ENCODE measurements at regions not wholly inside any gene's neighbourhood (a gene's known extent, or its start where the extent isn't known, plus 50 kb on each side); places are given as distances from the start of the nearest gene placed in this dataset.

DNA sequence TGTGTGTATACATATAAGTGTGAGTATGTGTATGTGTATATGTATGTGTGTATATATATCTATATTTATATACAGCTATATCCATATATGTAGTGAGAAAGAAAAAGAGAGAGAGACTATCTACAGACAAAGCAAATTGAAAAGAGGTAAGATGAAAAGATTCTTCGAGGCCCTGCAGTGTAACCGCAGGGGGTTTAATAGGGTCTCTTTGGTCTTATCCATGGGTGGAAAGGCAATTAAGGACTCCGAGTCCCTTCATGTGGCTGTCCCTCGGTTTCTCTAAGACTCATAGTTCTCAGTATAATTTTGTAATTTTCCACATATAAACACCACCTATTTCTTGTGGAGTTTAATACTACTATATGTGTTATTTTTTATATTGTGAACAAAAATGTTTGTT lies 50.6 kb upstream of the JAZF1 start:
- Mint-ChIP-seq H3K27me3 (ENCODE audit: insufficient read depth, unreplicated experiment) (no peaks in the 10 kb centered on the region), H3K9me3 (ENCODE audit: unreplicated experiment) (no peaks in the 10 kb centered on the region), H3K27ac (ENCODE audit: low read depth, unreplicated experiment) (no peak overlapping the region), H3K4me1 (ENCODE audit: insufficient read depth, unreplicated experiment) (peaks cover 5% of the 10 kb centered on the region), H3K36me3 (ENCODE audit: insufficient read depth, unreplicated experiment) (no peaks in the 10 kb centered on the region), H3K4me3 (ENCODE audit: unreplicated experiment) (no peak overlapping the region)
- intact Hi-C loops (cut with micrococcal nuclease) = no loop called here
- BruUV-seq (replicated peaks) = no TSS peak
- ChIA-PET POLR2A (interaction anchor here (0.6 kb wide), 1 partner anchor 34 kb away, joined by 3 read pairs; no protein-coding TSS in a partner anchor), CTCF (interaction anchor here (0.7 kb wide), 1 partner anchor 410 kb away, joined by 5 read pairs; no protein-coding TSS in a partner anchor)
- TF ChIP-seq, protein P1, sequence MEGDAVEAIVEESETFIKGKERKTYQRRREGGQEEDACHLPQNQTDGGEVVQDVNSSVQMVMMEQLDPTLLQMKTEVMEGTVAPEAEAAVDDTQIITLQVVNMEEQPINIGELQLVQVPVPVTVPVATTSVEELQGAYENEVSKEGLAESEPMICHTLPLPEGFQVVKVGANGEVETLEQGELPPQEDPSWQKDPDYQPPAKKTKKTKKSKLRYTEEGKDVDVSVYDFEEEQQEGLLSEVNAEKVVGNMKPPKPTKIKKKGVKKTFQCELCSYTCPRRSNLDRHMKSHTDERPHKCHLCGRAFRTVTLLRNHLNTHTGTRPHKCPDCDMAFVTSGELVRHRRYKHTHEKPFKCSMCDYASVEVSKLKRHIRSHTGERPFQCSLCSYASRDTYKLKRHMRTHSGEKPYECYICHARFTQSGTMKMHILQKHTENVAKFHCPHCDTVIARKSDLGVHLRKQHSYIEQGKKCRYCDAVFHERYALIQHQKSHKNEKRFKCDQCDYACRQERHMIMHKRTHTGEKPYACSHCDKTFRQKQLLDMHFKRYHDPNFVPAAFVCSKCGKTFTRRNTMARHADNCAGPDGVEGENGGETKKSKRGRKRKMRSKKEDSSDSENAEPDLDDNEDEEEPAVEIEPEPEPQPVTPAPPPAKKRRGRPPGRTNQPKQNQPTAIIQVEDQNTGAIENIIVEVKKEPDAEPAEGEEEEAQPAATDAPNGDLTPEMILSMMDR (IDR thresholded peaks at IDR 0.05; ENCODE audit: unreplicated experiment) = no peak
- no peak for DNase-seq (ENCODE audit: unreplicated experiment)

DNA sequence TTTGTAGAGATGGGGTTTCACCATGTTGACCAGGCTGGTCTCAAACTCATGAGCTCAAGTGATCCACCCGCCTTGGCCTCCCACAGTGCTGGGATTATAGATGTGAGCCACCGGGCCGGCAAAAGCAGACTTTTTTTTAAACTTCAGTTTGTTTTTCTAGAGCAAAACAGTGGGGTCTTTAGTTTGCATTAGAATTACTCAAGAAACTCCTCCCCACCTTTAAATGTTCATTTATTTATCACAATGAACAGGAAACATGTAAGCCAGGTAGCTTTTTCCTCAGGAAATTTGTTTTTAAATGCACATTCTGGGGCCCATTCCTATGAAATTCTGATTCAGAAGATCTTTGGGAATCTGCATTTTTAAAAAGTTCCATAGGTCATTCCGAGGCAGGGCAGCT lies 56.0 kb upstream of the JAZF1 start:
- no peaks in the 10 kb centered on the region for H3K9me3 Mint-ChIP-seq (ENCODE audit: unreplicated experiment)
- POLR2A ChIA-PET = interaction anchor here (0.9 kb wide), 1 partner anchor 14 kb away, joined by 3 read pairs; no protein-coding TSS in a partner anchor

DNA sequence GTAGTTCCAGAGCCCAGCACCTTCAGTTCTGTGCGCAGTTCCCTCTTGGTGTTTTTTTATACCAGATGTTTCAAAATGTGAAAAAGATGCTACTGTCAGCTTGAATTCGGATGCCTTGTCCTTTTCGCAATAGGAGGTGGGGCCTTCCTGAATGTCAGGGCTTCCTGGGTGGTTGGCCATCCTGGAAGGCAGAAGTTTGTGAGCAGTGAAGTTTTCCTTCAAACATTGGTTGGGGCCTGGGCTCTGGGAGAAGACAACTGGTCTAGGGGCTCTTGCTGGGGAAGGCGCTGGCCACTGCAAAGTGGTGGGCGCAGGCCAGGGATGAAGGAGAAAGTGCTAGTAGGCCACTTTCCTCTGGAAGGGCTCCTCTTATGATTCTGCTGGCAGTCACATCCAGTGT lies 56.8 kb upstream of the JAZF1 start:
- BruUV-seq (replicated peaks) = no TSS peak
- no peaks in the 10 kb centered on the region for H3K9me3 Mint-ChIP-seq (ENCODE audit: unreplicated experiment)

More for the DNA sequence above, 56.0 kb upstream of the JAZF1 start:
- Mint-ChIP-seq H3K27ac (ENCODE audit: low read depth, unreplicated experiment) (no peak overlapping the region), H3K4me3 (ENCODE audit: unreplicated experiment) (no peak overlapping the region), H3K27me3 (ENCODE audit: insufficient read depth, unreplicated experiment) (no peaks in the 10 kb centered on the region), H3K36me3 (ENCODE audit: insufficient read depth, unreplicated experiment) (no peaks in the 10 kb centered on the region), H3K4me1 (ENCODE audit: insufficient read depth, unreplicated experiment) (peaks cover 5% of the 10 kb centered on the region)
- intact Hi-C loops (cut with micrococcal nuclease) = no loop called here
- CTCF ChIA-PET = interaction anchor here (1.5 kb wide), 1 partner anchor 16 kb away, joined by 5 read pairs; no protein-coding TSS in a partner anchor
- no TSS peak for BruUV-seq (replicated peaks)
- DNase-seq (ENCODE audit: unreplicated experiment) = no peak
- TF ChIP-seq, protein P1 (IDR thresholded peaks at IDR 0.05; ENCODE audit: unreplicated experiment) = no peak

DNA sequence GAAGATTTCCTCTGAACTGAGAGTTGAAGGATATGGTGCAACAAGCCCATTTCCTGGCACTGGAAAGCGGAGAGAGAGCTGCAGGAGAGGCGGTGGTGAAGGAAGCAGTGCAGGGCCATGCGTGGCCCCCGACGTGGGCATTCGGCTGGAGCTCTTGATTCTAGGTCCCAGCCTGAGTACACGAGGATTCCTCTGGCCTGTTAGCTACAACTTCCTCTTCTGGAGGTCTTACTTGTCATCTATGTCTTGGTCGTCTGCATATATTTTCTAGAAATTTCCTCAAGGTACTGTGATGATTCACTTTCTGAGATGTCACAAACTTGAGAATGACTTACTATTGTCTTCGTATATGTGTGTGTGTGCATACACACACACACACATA lies 59.2 kb upstream of the JAZF1 start:
- BruUV-seq (replicated peaks) = no TSS peak
- TF ChIP-seq, protein P1 (IDR thresholded peaks at IDR 0.05; ENCODE audit: unreplicated experiment) = no peak
- POLR2A ChIA-PET = no interaction called here
- H3K27me3 Mint-ChIP-seq (ENCODE audit: insufficient read depth, unreplicated experiment) = no peaks in the 10 kb centered on the region
- H3K4me1 Mint-ChIP-seq (ENCODE audit: insufficient read depth, unreplicated experiment) = no peaks in the 10 kb centered on the region
- intact Hi-C loops (cut with micrococcal nuclease) = no loop called here
- DNase-seq (ENCODE audit: unreplicated experiment) = no peak
- no peak overlapping the region for H3K4me3 Mint-ChIP-seq (ENCODE audit: unreplicated experiment)
- CTCF ChIA-PET = no interaction called here
- no peak overlapping the region for H3K27ac Mint-ChIP-seq (ENCODE audit: low read depth, unreplicated experiment)
- H3K9me3 Mint-ChIP-seq (ENCODE audit: unreplicated experiment) = no peaks in the 10 kb centered on the region
- no peaks in the 10 kb centered on the region for H3K36me3 Mint-ChIP-seq (ENCODE audit: insufficient read depth, unreplicated experiment)

More for the DNA sequence above, 56.8 kb upstream of the JAZF1 start:
- Mint-ChIP-seq H3K36me3 (ENCODE audit: insufficient read depth, unreplicated experiment) (no peaks in the 10 kb centered on the region), H3K27ac (ENCODE audit: low read depth, unreplicated experiment) (no peak overlapping the region), H3K4me1 (ENCODE audit: insufficient read depth, unreplicated experiment) (peaks cover 5% of the 10 kb centered on the region), H3K27me3 (ENCODE audit: insufficient read depth, unreplicated experiment) (no peaks in the 10 kb centered on the region), H3K4me3 (ENCODE audit: unreplicated experiment) (no peak overlapping the region)
- DNase-seq (ENCODE audit: unreplicated experiment) = no peak
- ChIA-PET POLR2A (interaction anchor here (0.9 kb wide), 1 partner anchor 15 kb away, joined by 3 read pairs; no protein-coding TSS in a partner anchor), CTCF (no interaction called here)
- intact Hi-C loops (cut with micrococcal nuclease) = no loop called here
- TF ChIP-seq, protein P1 (IDR thresholded peaks at IDR 0.05; ENCODE audit: unreplicated experiment) = no peak

Measured in MCF 10A (cell line).